ENCODE measurements at regions not wholly inside any gene's neighbourhood (a gene's known extent, or its start where the extent isn't known, plus 50 kb on each side); places are given as distances from the start of the nearest gene placed in this dataset.

GRCh38 chr18:29608982-29609381 is 1432.1 kb upstream of the CDH2 start:
- Histone ChIP-seq H3K36me3 (ENCODE audit: control insufficient read depth in 3 of 3, insufficient read depth in 2 of 3, low read depth in 1 of 3, low read length in 3 of 3) (no peaks in the 10 kb centered on the region), H3K27ac (ENCODE audit: low read depth in 1 of 3, low read length in 2 of 3) (no peak overlapping the region), H3K4me1 (ENCODE audit: control insufficient read depth in 3 of 3, insufficient read depth in 2 of 3, low read depth in 1 of 3, low read length in 2 of 3) (no peaks in the 10 kb centered on the region), H3K27me3 (ENCODE audit: control insufficient read depth in 3 of 3, insufficient read depth in 3 of 3, low read length in 3 of 3) (no peaks in the 10 kb centered on the region), H3K4me3 (ENCODE audit: low read depth in 1 of 3, low read length in 3 of 3) (no peak overlapping the region), H3K9me3 (ENCODE audit: control insufficient read depth in 2 of 2, insufficient read depth in 1 of 2, low read depth in 1 of 2, low read length in 1 of 2) (peaks cover 0 to 8% of the 10 kb centered on the region in 2 donors)
- no peak for FAIRE-seq
- DNase-seq, result no peak

- H3K4me3 ChIP-seq (ENCODE audit: low read depth in 1 of 3, low read length in 3 of 3), result no peak overlapping the region
- FAIRE-seq, result no peak
Observed at GRCh38 chr18:29605365-29605764, 1428.4 kb upstream of the CDH2 start.

GRCh38 chr18:29596959-29597358 is 1420.0 kb upstream of the CDH2 start:
- no peak overlapping the region for H3K27ac ChIP-seq (ENCODE audit: low read depth in 1 of 3, low read length in 2 of 3)
- no peak for FAIRE-seq
- DNase-seq, result no peak
- no peaks in the 10 kb centered on the region for H3K36me3 ChIP-seq (ENCODE audit: control insufficient read depth in 3 of 3, insufficient read depth in 2 of 3, low read depth in 1 of 3, low read length in 3 of 3)
- H3K9me3 ChIP-seq (ENCODE audit: control insufficient read depth in 2 of 2, insufficient read depth in 1 of 2, low read depth in 1 of 2, low read length in 1 of 2), result no peaks in the 10 kb centered on the region
- no peak overlapping the region for H3K4me3 ChIP-seq (ENCODE audit: low read depth in 1 of 3, low read length in 3 of 3)
- H3K4me1 ChIP-seq (ENCODE audit: control insufficient read depth in 3 of 3, insufficient read depth in 2 of 3, low read depth in 1 of 3, low read length in 2 of 3), result no peaks in the 10 kb centered on the region
- WGBS, 3 donors, result 88 to 94% (median 92%) methylated on average over 5 of the region's 5 CpGs
- no peaks in the 10 kb centered on the region for H3K27me3 ChIP-seq (ENCODE audit: control insufficient read depth in 3 of 3, insufficient read depth in 3 of 3, low read length in 3 of 3)

More at GRCh38 chr18:29605365-29605764, 1428.4 kb upstream of the CDH2 start:
- Histone ChIP-seq H3K9me3 (ENCODE audit: control insufficient read depth in 2 of 2, insufficient read depth in 1 of 2, low read depth in 1 of 2, low read length in 1 of 2) (peaks cover 0 to 8% of the 10 kb centered on the region in 2 donors), H3K27ac (ENCODE audit: low read depth in 1 of 3, low read length in 2 of 3) (no peak overlapping the region), H3K27me3 (ENCODE audit: control insufficient read depth in 3 of 3, insufficient read depth in 3 of 3, low read length in 3 of 3) (no peaks in the 10 kb centered on the region), H3K4me1 (ENCODE audit: control insufficient read depth in 3 of 3, insufficient read depth in 2 of 3, low read depth in 1 of 3, low read length in 2 of 3) (no peaks in the 10 kb centered on the region), H3K36me3 (ENCODE audit: control insufficient read depth in 3 of 3, insufficient read depth in 2 of 3, low read depth in 1 of 3, low read length in 3 of 3) (no peaks in the 10 kb centered on the region)
- 50 to 70% (median 63%) methylated on average over 1 of the region's 1 CpG for WGBS, 3 donors
- no peak for DNase-seq

GRCh38 chr18:29594493-29594892 is 1417.6 kb upstream of the CDH2 start:
- Histone ChIP-seq H3K27ac (ENCODE audit: low read depth in 1 of 3, low read length in 2 of 3) (no peak overlapping the region), H3K9me3 (ENCODE audit: control insufficient read depth in 2 of 2, insufficient read depth in 1 of 2, low read depth in 1 of 2, low read length in 1 of 2) (no peaks in the 10 kb centered on the region), H3K36me3 (ENCODE audit: control insufficient read depth in 3 of 3, insufficient read depth in 2 of 3, low read depth in 1 of 3, low read length in 3 of 3) (no peaks in the 10 kb centered on the region), H3K4me3 (ENCODE audit: low read depth in 1 of 3, low read length in 3 of 3) (no peak overlapping the region), H3K27me3 (ENCODE audit: control insufficient read depth in 3 of 3, insufficient read depth in 3 of 3, low read length in 3 of 3) (no peaks in the 10 kb centered on the region), H3K4me1 (ENCODE audit: control insufficient read depth in 3 of 3, insufficient read depth in 2 of 3, low read depth in 1 of 3, low read length in 2 of 3) (no peaks in the 10 kb centered on the region)
- no peak for DNase-seq
- WGBS, 3 donors, result 91 to 97% (median 96%) methylated on average over 2 of the region's 2 CpGs
- no peak for FAIRE-seq

GRCh38 chr18:29588446-29589100 is 1411.6 kb upstream of the CDH2 start:
- no peak for DNase-seq

GRCh38 chr18:29586210-29586609 is 1409.3 kb upstream of the CDH2 start:
- 92 to 97% (median 94%) methylated on average over 3 of the region's 3 CpGs for WGBS, 3 donors
- H3K4me1 ChIP-seq (ENCODE audit: control insufficient read depth in 3 of 3, insufficient read depth in 2 of 3, low read depth in 1 of 3, low read length in 2 of 3), result no peaks in the 10 kb centered on the region
- no peaks in the 10 kb centered on the region for H3K36me3 ChIP-seq (ENCODE audit: control insufficient read depth in 3 of 3, insufficient read depth in 2 of 3, low read depth in 1 of 3, low read length in 3 of 3)
- H3K27ac ChIP-seq (ENCODE audit: low read depth in 1 of 3, low read length in 2 of 3), result no peak overlapping the region
- no peak for DNase-seq
- no peaks in the 10 kb centered on the region for H3K27me3 ChIP-seq (ENCODE audit: control insufficient read depth in 3 of 3, insufficient read depth in 3 of 3, low read length in 3 of 3)
- no peak overlapping the region for H3K4me3 ChIP-seq (ENCODE audit: low read depth in 1 of 3, low read length in 3 of 3)
- H3K9me3 ChIP-seq (ENCODE audit: control insufficient read depth in 2 of 2, insufficient read depth in 1 of 2, low read depth in 1 of 2, low read length in 1 of 2), result no peaks in the 10 kb centered on the region
- FAIRE-seq, result no peak

More at GRCh38 chr18:29588446-29589100, 1411.6 kb upstream of the CDH2 start:
- no peaks in the 10 kb centered on the region for H3K36me3 ChIP-seq (ENCODE audit: control insufficient read depth in 3 of 3, insufficient read depth in 2 of 3, low read depth in 1 of 3, low read length in 3 of 3)
- H3K4me1 ChIP-seq (ENCODE audit: control insufficient read depth in 3 of 3, insufficient read depth in 2 of 3, low read depth in 1 of 3, low read length in 2 of 3), result no peaks in the 10 kb centered on the region
- no peak for FAIRE-seq
- no peaks in the 10 kb centered on the region for H3K9me3 ChIP-seq (ENCODE audit: control insufficient read depth in 2 of 2, insufficient read depth in 1 of 2, low read depth in 1 of 2, low read length in 1 of 2)
- H3K27ac ChIP-seq (ENCODE audit: low read depth in 1 of 3, low read length in 2 of 3), result no peak overlapping the region
- 84 to 89% (median 87%) methylated on average over 17 of the region's 17 CpGs for WGBS, 3 donors
- no peak overlapping the region for H3K4me3 ChIP-seq (ENCODE audit: low read depth in 1 of 3, low read length in 3 of 3)
- no peaks in the 10 kb centered on the region for H3K27me3 ChIP-seq (ENCODE audit: control insufficient read depth in 3 of 3, insufficient read depth in 3 of 3, low read length in 3 of 3)

GRCh38 chr18:29560270-29560669 is 1383.3 kb upstream of the CDH2 start:
- no peaks in the 10 kb centered on the region for H3K4me1 ChIP-seq (ENCODE audit: control insufficient read depth in 3 of 3, insufficient read depth in 2 of 3, low read depth in 1 of 3, low read length in 2 of 3)
- no peaks in the 10 kb centered on the region for H3K9me3 ChIP-seq (ENCODE audit: control insufficient read depth in 2 of 2, insufficient read depth in 1 of 2, low read depth in 1 of 2, low read length in 1 of 2)
- no peak for DNase-seq
- H3K27me3 ChIP-seq (ENCODE audit: control insufficient read depth in 3 of 3, insufficient read depth in 3 of 3, low read length in 3 of 3), result no peaks in the 10 kb centered on the region
- H3K4me3 ChIP-seq (ENCODE audit: low read depth in 1 of 3, low read length in 3 of 3), result no peak overlapping the region
- no peak for FAIRE-seq
- no peak overlapping the region for H3K27ac ChIP-seq (ENCODE audit: low read depth in 1 of 3, low read length in 2 of 3)
- 27 to 51% (median 29%) methylated on average over 1 of the region's 1 CpG for WGBS, 3 donors
- H3K36me3 ChIP-seq (ENCODE audit: control insufficient read depth in 3 of 3, insufficient read depth in 2 of 3, low read depth in 1 of 3, low read length in 3 of 3), result no peaks in the 10 kb centered on the region

- FAIRE-seq, result no peak
Observed at GRCh38 chr18:29556070-29556469, 1379.1 kb upstream of the CDH2 start.

GRCh38 chr18:29549759-29550158 is 1372.8 kb upstream of the CDH2 start:
- DNase-seq (no peak), FAIRE-seq (no peak)
- Histone ChIP-seq H3K27ac (ENCODE audit: low read depth in 1 of 3, low read length in 2 of 3) (no peak overlapping the region), H3K27me3 (ENCODE audit: control insufficient read depth in 3 of 3, insufficient read depth in 3 of 3, low read length in 3 of 3) (no peaks in the 10 kb centered on the region), H3K9me3 (ENCODE audit: control insufficient read depth in 2 of 2, insufficient read depth in 1 of 2, low read depth in 1 of 2, low read length in 1 of 2) (peaks cover 0 to 2% of the 10 kb centered on the region in 2 donors), H3K4me3 (ENCODE audit: low read depth in 1 of 3, low read length in 3 of 3) (no peak overlapping the region), H3K4me1 (ENCODE audit: control insufficient read depth in 3 of 3, insufficient read depth in 2 of 3, low read depth in 1 of 3, low read length in 2 of 3) (no peaks in the 10 kb centered on the region), H3K36me3 (ENCODE audit: control insufficient read depth in 3 of 3, insufficient read depth in 2 of 3, low read depth in 1 of 3, low read length in 3 of 3) (no peaks in the 10 kb centered on the region)
- 90 to 92% (median 90%) methylated on average over 9 of the region's 9 CpGs for WGBS, 3 donors

More at GRCh38 chr18:29556070-29556469, 1379.1 kb upstream of the CDH2 start:
- Histone ChIP-seq H3K27ac (ENCODE audit: low read depth in 1 of 3, low read length in 2 of 3) (no peak overlapping the region), H3K4me1 (ENCODE audit: control insufficient read depth in 3 of 3, insufficient read depth in 2 of 3, low read depth in 1 of 3, low read length in 2 of 3) (no peaks in the 10 kb centered on the region), H3K4me3 (ENCODE audit: low read depth in 1 of 3, low read length in 3 of 3) (no peak overlapping the region), H3K9me3 (ENCODE audit: control insufficient read depth in 2 of 2, insufficient read depth in 1 of 2, low read depth in 1 of 2, low read length in 1 of 2) (no peaks in the 10 kb centered on the region), H3K27me3 (ENCODE audit: control insufficient read depth in 3 of 3, insufficient read depth in 3 of 3, low read length in 3 of 3) (no peaks in the 10 kb centered on the region), H3K36me3 (ENCODE audit: control insufficient read depth in 3 of 3, insufficient read depth in 2 of 3, low read depth in 1 of 3, low read length in 3 of 3) (no peaks in the 10 kb centered on the region)
- WGBS, 3 donors, result 68 to 81% (median 75%) methylated on average over 4 of the region's 4 CpGs
- DNase-seq, result no peak

All from small intestine (tissue), 7 donors.